Lung (tissue), 11 donors: ENCODE measurements at regions not wholly inside any gene's neighbourhood (a gene's known extent, or its start where the extent isn't known, plus 50 kb on each side); places are given as distances from the start of the nearest gene placed in this dataset.

Source experiments
- ATAC-seq: fragments of 200-7000 bp; cut with Tn5 transposase; one replicate; pipeline ENCODE4 v1.9.1; 2020; ENCODE audit warnings: moderate number of reproducible peaks; ENCODE audit not compliant: insufficient read depth, low FRiP score
- DNase-seq, 3 donors: peaks; one replicate each; pipeline ENCODE4 v3.0.0-alpha.2; 2013 to 2017
- H3K27ac ChIP-seq, 2 donors: one replicate each; pipeline ENCODE4 v1.5.1; 2013; ENCODE audit warnings: mild to moderate bottlenecking in 2 of 2, moderate library complexity in 2 of 2, control low read depth in 1 of 2, inconsistent platforms in 1 of 2, low read depth in 1 of 2, low read length in 1 of 2
- H3K27me3 ChIP-seq, 3 donors: one replicate each; pipeline ENCODE4 v1.5.1; 2013; ENCODE audit warnings: low read length in 2 of 3; ENCODE audit not compliant: control insufficient read depth in 3 of 3, insufficient read depth in 3 of 3
- H3K36me3 ChIP-seq, 4 donors: one replicate each; pipeline ENCODE4 v1.5.1; 2013; ENCODE audit warnings: low read length in 4 of 4, mild to moderate bottlenecking in 1 of 4, moderate library complexity in 1 of 4; ENCODE audit not compliant: control insufficient read depth in 4 of 4, insufficient read depth in 4 of 4
- H3K4me1 ChIP-seq, 5 donors: one replicate each; pipeline ENCODE4 v1.5.1; 2013; ENCODE audit warnings: low read length in 5 of 5, mild to moderate bottlenecking in 2 of 5, moderate library complexity in 1 of 5; ENCODE audit not compliant: control insufficient read depth in 5 of 5, insufficient read depth in 5 of 5
- H3K4me3 ChIP-seq: one replicate; pipeline ENCODE4 v1.5.1; 2013; ENCODE audit warnings: mild to moderate bottlenecking, control low read depth, moderate library complexity
- H3K9ac ChIP-seq, 2 donors: one replicate each; pipeline ENCODE4 v1.5.1; 2013; ENCODE audit warnings: low read length in 2 of 2, control low read depth in 1 of 2; ENCODE audit not compliant: insufficient read depth in 1 of 2
- H3K9me3 ChIP-seq, 4 donors: one replicate each; pipeline ENCODE4 v1.5.1; 2013; ENCODE audit warnings: low read length in 3 of 4, mild to moderate bottlenecking in 1 of 4, moderate library complexity in 1 of 4; ENCODE audit not compliant: control insufficient read depth in 4 of 4, insufficient read depth in 3 of 4
- CTCF ChIP-seq: IDR thresholded peaks from 2 replicates; pipeline ENCODE4 v1.5.1; 2012; ENCODE audit warnings: mild to moderate bottlenecking; ENCODE audit errors: control extremely low read depth, extremely low read depth
- WGBS, 2 donors: extraction: QIAGEN DNeasy Blood & Tissue Kit; methylation state at CpG; one replicate each; pipeline ENCODE4 v1.1.7; 2013; 5-methylcytosine and 5-hydroxymethylcytosine counted together
- donor health status: control.
- donor health status: control.
- donor health status: Bipolar disorder and iron deficiency.
- donor health status: healthy.
- donor health status: DM: yes; HTN: yes; CAD: no.

GRCh38 chr5:135228222-135228621 is 170.8 kb downstream of the MACROH2A1 start:
- Histone ChIP-seq H3K9me3 (no peaks in the 10 kb centered on the region), H3K9ac (no peak overlapping the region), H3K27ac (no peak overlapping the region), H3K36me3 (no peaks in the 10 kb centered on the region), H3K4me3 (no peak overlapping the region), H3K4me1 (peaks cover 0 to 16% (median 0%) of the 10 kb centered on the region in 5 donors), H3K27me3 (peaks cover 0 to 4% (median 0%) of the 10 kb centered on the region in 3 donors)
- DNase-seq = no peak
- 94 to 95% methylated on average over 1 of the region's 1 CpG for WGBS, 2 donors
- no peak for TF ChIP-seq CTCF
- ATAC-seq = no peak

- Histone ChIP-seq H3K27me3 (peaks cover 0 to 4% (median 0%) of the 10 kb centered on the region in 3 donors), H3K4me3 (no peak overlapping the region), H3K9ac (no peak overlapping the region), H3K4me1 (peaks cover 0 to 16% (median 0%) of the 10 kb centered on the region in 5 donors), H3K9me3 (no peaks in the 10 kb centered on the region), H3K36me3 (no peaks in the 10 kb centered on the region), H3K27ac (no peak overlapping the region)
- DNase-seq (no peak), ATAC-seq (no peak)
- no peak for TF ChIP-seq CTCF
- 70 to 78% methylated on average over 6 of the region's 6 CpGs for WGBS, 2 donors
Measured at GRCh38 chr5:135227064-135228022, 171.7 kb downstream of the MACROH2A1 start.

DNA sequence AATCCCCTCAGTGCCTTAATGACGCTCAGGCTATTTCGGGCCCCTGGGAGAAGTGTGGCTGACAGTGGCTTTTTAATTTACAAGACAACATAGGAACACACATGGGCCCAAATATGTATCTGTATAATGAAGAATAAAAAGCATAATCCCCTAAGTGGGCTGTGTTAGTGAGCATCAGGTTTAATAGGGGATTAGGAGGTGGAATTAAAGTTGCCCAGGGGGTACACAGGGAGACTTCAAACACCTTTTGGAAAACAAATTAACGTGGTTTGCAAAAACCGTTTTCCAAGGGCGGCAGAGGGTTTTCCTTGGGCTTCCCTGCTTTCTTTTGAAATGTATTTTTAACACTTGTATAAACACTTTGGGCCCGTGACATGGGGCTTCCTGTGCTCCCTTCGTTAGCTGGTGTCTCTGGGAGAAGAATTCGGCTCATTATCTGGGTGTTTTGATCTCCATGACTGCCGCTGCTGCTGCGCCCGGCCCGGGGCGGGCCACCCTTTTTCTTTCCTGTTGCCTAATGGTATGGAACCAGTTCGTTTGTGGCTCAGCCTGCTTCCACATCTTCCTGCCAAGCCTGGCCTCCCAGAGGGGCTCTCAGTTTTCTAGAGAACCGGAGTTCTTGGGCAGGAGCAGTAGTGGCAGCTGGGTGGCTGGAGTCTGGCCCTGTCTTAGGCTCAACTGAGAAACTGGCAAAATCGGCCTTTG is 173.0 kb downstream of the MACROH2A1 start:
- peaks cover 0 to 11% (median 0%) of the 10 kb centered on the region in 5 donors for H3K4me1 ChIP-seq
- ATAC-seq = no peak
- 24 to 45% methylated on average over 16 of the region's 16 CpGs for WGBS, 2 donors

More for the DNA sequence above, 173.0 kb downstream of the MACROH2A1 start:
- Histone ChIP-seq H3K4me3 (no peak overlapping the region), H3K9me3 (no peaks in the 10 kb centered on the region), H3K9ac (no peak overlapping the region), H3K36me3 (no peaks in the 10 kb centered on the region), H3K27ac (no peak overlapping the region), H3K27me3 (peaks cover 0 to 4% (median 0%) of the 10 kb centered on the region in 3 donors)
- TF ChIP-seq CTCF = no peak
- DNase-seq = no peak
